ENCODE measurements at regions not wholly inside any gene's neighbourhood (a gene's known extent, or its start where the extent isn't known, plus 50 kb on each side); places are given as distances from the start of the nearest gene placed in this dataset.

DNA sequence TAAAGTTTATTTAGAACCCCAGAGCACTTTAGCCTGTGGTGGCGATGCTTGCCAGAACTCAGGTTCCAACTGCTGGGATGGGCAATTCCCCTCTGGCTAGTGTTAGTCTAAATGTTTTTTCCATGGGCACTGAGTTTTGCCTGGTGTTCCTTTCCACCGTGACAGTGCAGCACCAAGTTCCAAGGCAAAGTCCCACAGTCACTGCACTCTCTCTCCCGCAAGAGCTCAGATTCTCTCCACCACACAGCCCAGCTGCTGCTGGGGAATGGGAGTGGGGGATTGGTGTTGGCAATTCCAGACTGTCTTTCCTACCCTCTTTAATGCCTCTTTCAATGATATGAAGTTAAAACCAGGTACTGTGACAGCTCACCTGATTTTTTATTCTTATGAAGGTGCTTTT lies 247.6 kb downstream of the ALDH8A1 start:
- TF ChIP-seq, protein P1, sequence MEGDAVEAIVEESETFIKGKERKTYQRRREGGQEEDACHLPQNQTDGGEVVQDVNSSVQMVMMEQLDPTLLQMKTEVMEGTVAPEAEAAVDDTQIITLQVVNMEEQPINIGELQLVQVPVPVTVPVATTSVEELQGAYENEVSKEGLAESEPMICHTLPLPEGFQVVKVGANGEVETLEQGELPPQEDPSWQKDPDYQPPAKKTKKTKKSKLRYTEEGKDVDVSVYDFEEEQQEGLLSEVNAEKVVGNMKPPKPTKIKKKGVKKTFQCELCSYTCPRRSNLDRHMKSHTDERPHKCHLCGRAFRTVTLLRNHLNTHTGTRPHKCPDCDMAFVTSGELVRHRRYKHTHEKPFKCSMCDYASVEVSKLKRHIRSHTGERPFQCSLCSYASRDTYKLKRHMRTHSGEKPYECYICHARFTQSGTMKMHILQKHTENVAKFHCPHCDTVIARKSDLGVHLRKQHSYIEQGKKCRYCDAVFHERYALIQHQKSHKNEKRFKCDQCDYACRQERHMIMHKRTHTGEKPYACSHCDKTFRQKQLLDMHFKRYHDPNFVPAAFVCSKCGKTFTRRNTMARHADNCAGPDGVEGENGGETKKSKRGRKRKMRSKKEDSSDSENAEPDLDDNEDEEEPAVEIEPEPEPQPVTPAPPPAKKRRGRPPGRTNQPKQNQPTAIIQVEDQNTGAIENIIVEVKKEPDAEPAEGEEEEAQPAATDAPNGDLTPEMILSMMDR (IDR thresholded peaks at IDR 0.05; ENCODE audit: low read depth, low read length) = no peak

DNA sequence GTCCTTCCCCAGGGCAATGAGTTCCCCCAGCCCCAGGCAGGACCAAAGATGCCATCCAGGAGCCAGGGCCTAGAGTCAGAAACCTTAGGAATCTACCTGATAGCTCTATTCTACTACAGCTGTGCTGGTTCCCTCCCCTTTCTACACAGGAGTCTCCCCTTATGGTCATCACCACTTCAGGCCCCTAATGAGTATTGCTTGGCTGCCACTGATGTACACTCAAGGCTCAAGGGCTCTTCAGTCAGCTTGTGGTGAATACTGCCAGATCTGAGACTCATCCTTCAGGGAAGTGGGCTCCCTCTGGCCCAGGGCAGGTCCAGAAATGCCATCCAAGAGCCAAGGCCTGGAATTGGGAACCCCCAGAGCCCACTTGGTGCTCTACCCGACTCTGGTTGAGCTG lies 248.6 kb downstream of the ALDH8A1 start:
- Histone ChIP-seq H3K27ac (no peak overlapping the region), H3K27me3 (ENCODE audit: insufficient read depth, low read depth, severe bottlenecking) (no peaks in the 10 kb centered on the region), H3K36me3 (no peaks in the 10 kb centered on the region), H3K4me3 (ENCODE audit: low read depth, low read length) (no peak overlapping the region), H3K9me3 (ENCODE audit: severe bottlenecking) (no peaks in the 10 kb centered on the region)
- TF ChIP-seq, protein P1 (IDR thresholded peaks at IDR 0.05; ENCODE audit: low read depth, low read length) = no peak
- DNase-seq = no peak

More for the DNA sequence above, 247.6 kb downstream of the ALDH8A1 start:
- Histone ChIP-seq H3K4me3 (ENCODE audit: low read depth, low read length) (no peak overlapping the region), H3K27ac (no peak overlapping the region), H3K9me3 (ENCODE audit: severe bottlenecking) (no peaks in the 10 kb centered on the region), H3K27me3 (ENCODE audit: insufficient read depth, low read depth, severe bottlenecking) (no peaks in the 10 kb centered on the region), H3K36me3 (no peaks in the 10 kb centered on the region)
- DNase-seq = no peak

DNA sequence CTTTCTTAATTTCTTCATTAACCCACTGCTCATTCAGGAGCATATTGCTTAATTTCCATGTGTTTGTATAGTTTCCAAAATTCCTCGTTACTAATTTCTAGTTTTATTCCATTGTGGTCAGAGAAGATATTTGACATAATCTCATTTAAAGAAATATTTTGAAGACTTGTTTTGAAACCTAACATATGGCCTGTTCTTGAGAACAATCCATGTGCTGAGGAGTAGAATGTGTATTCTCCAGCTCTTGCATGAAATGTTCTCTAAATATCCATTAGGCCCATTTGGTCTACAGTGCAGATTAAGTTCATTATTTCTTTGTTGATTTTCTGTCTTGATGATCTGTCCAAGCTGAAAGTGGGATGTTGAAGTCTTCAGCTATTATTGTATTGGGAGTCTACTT lies 251.7 kb downstream of the ALDH8A1 start:
- H3K27me3 ChIP-seq (ENCODE audit: insufficient read depth, low read depth, severe bottlenecking) = no peaks in the 10 kb centered on the region
- no peak overlapping the region for H3K4me3 ChIP-seq (ENCODE audit: low read depth, low read length)
- TF ChIP-seq, protein P1 (IDR thresholded peaks at IDR 0.05; ENCODE audit: low read depth, low read length) = no peak
- DNase-seq = no peak
- H3K9me3 ChIP-seq (ENCODE audit: severe bottlenecking) = no peaks in the 10 kb centered on the region
- H3K36me3 ChIP-seq = no peaks in the 10 kb centered on the region
- H3K27ac ChIP-seq = no peak overlapping the region

DNA sequence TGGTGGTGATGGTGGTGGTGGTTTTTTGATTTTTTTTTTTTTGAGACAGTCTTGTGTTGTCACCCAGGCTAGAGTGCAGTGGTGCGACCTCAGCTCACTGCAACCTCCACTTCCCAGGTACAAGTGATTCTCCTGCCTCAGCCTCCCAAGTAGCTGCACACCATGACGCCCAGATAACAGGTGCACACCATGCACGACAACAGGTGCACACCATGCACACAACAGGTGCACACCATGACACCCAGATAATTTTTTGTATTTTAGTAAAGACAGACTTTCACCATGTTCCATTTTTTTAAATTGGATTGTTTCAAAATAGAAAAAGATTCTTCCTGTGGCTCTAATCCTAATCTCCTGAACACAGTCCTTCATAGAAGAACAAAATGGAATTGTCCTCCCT lies 257.9 kb downstream of the ALDH8A1 start:
- DNase-seq = no peak

DNA sequence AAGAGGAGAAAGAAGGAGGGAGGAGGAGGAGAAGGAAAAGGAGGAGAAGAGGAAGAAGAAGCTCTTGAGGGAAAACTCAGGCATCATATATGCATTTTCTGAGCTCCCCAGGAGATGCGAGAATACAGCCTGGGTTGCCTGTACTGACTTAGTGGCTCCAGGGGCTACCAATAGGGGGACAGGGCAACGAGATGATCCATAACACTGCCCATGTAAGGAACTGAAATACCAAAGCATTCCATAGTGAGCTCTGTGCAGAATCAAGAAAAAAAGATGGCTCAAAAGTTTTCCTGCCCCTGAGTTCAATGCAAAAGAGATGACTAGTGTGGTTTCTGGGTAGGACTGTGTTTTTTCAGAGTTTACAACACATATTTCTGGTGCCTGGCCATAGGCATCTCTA lies 258.7 kb downstream of the ALDH8A1 start:
- no peaks in the 10 kb centered on the region for H3K9me3 ChIP-seq (ENCODE audit: severe bottlenecking)
- no peak for DNase-seq
- no peaks in the 10 kb centered on the region for H3K27me3 ChIP-seq (ENCODE audit: insufficient read depth, low read depth, severe bottlenecking)
- TF ChIP-seq, protein P1 (IDR thresholded peaks at IDR 0.05; ENCODE audit: low read depth, low read length) = peak; percentile 22; the same call in 1 of the 2 replicates
- no peak overlapping the region for H3K27ac ChIP-seq
- no peaks in the 10 kb centered on the region for H3K36me3 ChIP-seq
- H3K4me3 ChIP-seq (ENCODE audit: low read depth, low read length) = no peak overlapping the region

More for the DNA sequence above, 257.9 kb downstream of the ALDH8A1 start:
- no peaks in the 10 kb centered on the region for H3K36me3 ChIP-seq
- TF ChIP-seq, protein P1 (IDR thresholded peaks at IDR 0.05; ENCODE audit: low read depth, low read length) = no peak
- H3K27me3 ChIP-seq (ENCODE audit: insufficient read depth, low read depth, severe bottlenecking) = no peaks in the 10 kb centered on the region
- no peak overlapping the region for H3K4me3 ChIP-seq (ENCODE audit: low read depth, low read length)
- no peak overlapping the region for H3K27ac ChIP-seq
- no peaks in the 10 kb centered on the region for H3K9me3 ChIP-seq (ENCODE audit: severe bottlenecking)

DNA sequence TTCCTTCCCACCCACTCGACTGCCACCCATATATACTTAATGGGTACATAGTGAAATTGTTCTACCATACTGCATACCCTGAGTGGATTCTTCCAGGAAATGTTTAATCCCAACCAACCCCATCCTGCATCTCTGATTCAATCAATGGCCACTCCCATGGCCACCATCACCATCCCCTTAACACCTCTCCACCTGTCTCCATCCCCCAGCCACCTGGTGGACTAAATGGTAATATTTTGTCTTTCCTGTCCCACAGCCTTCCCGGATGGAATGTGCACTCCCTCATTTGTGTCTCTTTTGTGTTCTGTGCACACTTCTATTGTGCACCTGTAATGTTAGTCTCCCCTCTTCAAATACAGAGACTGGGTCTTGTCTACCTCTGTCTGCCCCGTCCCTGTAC lies 259.9 kb downstream of the ALDH8A1 start:
- no peak for DNase-seq

More for the DNA sequence above, 259.9 kb downstream of the ALDH8A1 start:
- H3K36me3 ChIP-seq = no peaks in the 10 kb centered on the region
- H3K9me3 ChIP-seq (ENCODE audit: severe bottlenecking) = no peaks in the 10 kb centered on the region
- no peaks in the 10 kb centered on the region for H3K27me3 ChIP-seq (ENCODE audit: insufficient read depth, low read depth, severe bottlenecking)
- H3K27ac ChIP-seq = no peak overlapping the region
- TF ChIP-seq, protein P1 (IDR thresholded peaks at IDR 0.05; ENCODE audit: low read depth, low read length) = no peak
- H3K4me3 ChIP-seq (ENCODE audit: low read depth, low read length) = no peak overlapping the region

Data from WERI-Rb-1 (cell line).